Mesendoderm (in vitro differentiated cells): ENCODE measurements at regions not wholly inside any gene's neighbourhood (a gene's known extent, or its start where the extent isn't known, plus 50 kb on each side); places are given as distances from the start of the nearest gene placed in this dataset.
A peak's percentile ranks its signal among the peaks of the same experiment; 100 is the strongest.

Source experiments
- DNase-seq: peaks from one replicate; pipeline ENCODE4 v3.0.0; 2013
- H2AK5ac ChIP-seq: 2 replicates; pipeline ENCODE4 v1.6.1; 2013; ENCODE audit warnings: low read length, inconsistent platforms
- H2BK120ac ChIP-seq: 2 replicates; pipeline ENCODE4 v1.6.1; 2013; ENCODE audit warnings: low read depth, mild to moderate bottlenecking, low read length, moderate library complexity, mixed read lengths
- H2BK15ac ChIP-seq: replicated peaks from 2 replicates; pipeline ENCODE4 v1.6.1; 2013; ENCODE audit warnings: low read depth, mild to moderate bottlenecking, moderate library complexity
- H2BK5ac ChIP-seq: 2 replicates; pipeline ENCODE4 v1.6.1; 2013; ENCODE audit warnings: low read length, inconsistent platforms
- H3K18ac ChIP-seq: 2 replicates; pipeline ENCODE4 v1.6.1; 2013; ENCODE audit warnings: mild to moderate bottlenecking, low read length, mixed read lengths
- H3K23ac ChIP-seq: one replicate; pipeline ENCODE4 v1.6.1; 2013; ENCODE audit warnings: low read length
- H3K27ac ChIP-seq: 2 replicates; pipeline ENCODE4 v1.5.1; 2013; ENCODE audit warnings: low read depth, mild to moderate bottlenecking, inconsistent platforms, low read length, moderate library complexity
- H3K27me3 ChIP-seq: 2 replicates; pipeline ENCODE4 v1.6.1; 2013; ENCODE audit warnings: low read length, control low read depth, mild to moderate bottlenecking, inconsistent platforms; ENCODE audit not compliant: insufficient read depth, poor library complexity
- H3K36me3 ChIP-seq: 2 replicates; pipeline ENCODE4 v1.6.1; 2013; ENCODE audit warnings: low read length, inconsistent platforms; ENCODE audit not compliant: control insufficient read depth, insufficient read depth
- H3K4ac ChIP-seq: one replicate; pipeline ENCODE4 v1.6.1; 2013; ENCODE audit warnings: low read depth, mild to moderate bottlenecking, low read length, moderate library complexity
- H3K4me1 ChIP-seq: 2 replicates; pipeline ENCODE4 v1.6.1; 2013; ENCODE audit warnings: low read depth, low read length, inconsistent platforms; ENCODE audit not compliant: control insufficient read depth
- H3K4me2 ChIP-seq: 2 replicates; pipeline ENCODE4 v1.6.1; 2013; ENCODE audit warnings: low read length
- H3K4me3 ChIP-seq: 2 replicates; pipeline ENCODE4 v1.5.1; 2013; ENCODE audit warnings: mild to moderate bottlenecking, low read length
- H3K56ac ChIP-seq: one replicate; pipeline ENCODE4 v1.6.1; 2013; ENCODE audit warnings: low read length
- H3K79me1 ChIP-seq: 2 replicates; pipeline ENCODE4 v1.6.1; 2013; ENCODE audit warnings: low read length, inconsistent platforms
- H3K79me2 ChIP-seq: 2 replicates; pipeline ENCODE4 v1.6.1; 2013; ENCODE audit warnings: mild to moderate bottlenecking, low read length; ENCODE audit not compliant: control insufficient read depth, insufficient read depth
- H3K9ac ChIP-seq: 2 replicates; pipeline ENCODE4 v1.6.1; 2013; ENCODE audit warnings: low read length, inconsistent platforms
- H4K5ac ChIP-seq: one replicate; pipeline ENCODE4 v1.6.1; 2013; ENCODE audit warnings: low read length
- H4K8ac ChIP-seq: one replicate; pipeline ENCODE4 v1.6.1; 2013; ENCODE audit warnings: low read depth, mild to moderate bottlenecking, control low read depth, low read length, moderate library complexity
- WGBS: extraction: QIAGEN DNeasy Blood & Tissue Kit; methylation state at CpG from one replicate; pipeline ENCODE4 v1.1.7; 2013; ENCODE audit warnings: low lambda C conversion rate, missing lambda C conversion rate; ENCODE audit not compliant: insufficient coverage; ENCODE audit errors: extremely low coverage; 5-methylcytosine and 5-hydroxymethylcytosine counted together

- Histone ChIP-seq H4K8ac (no peak overlapping the region), H2BK5ac (no peak overlapping the region), H2AK5ac (no peak overlapping the region), H3K4me2 (no peak overlapping the region), H3K27ac (no peak overlapping the region), H2BK120ac (no peak overlapping the region), H3K9ac (no peak overlapping the region), H3K4ac (no peak overlapping the region), H3K18ac (no peak overlapping the region), H3K23ac (no peak overlapping the region), H3K79me2 (no peaks in the 10 kb centered on the region), H3K36me3 (no peaks in the 10 kb centered on the region), H3K79me1 (no peaks in the 10 kb centered on the region), H3K4me3 (no peak overlapping the region), H3K4me1 (no peaks in the 10 kb centered on the region), H3K56ac (no peak overlapping the region), H3K27me3 (no peaks in the 10 kb centered on the region), H4K5ac (no peak overlapping the region), H2BK15ac (no peak overlapping the region)
- no peak for DNase-seq
- WGBS, result no CpG with 5 or more reads among the region's 9 CpGs
Observed at GRCh38 chr2:16117021-16117700, 176.8 kb downstream of the MYCN start.

- Histone ChIP-seq H3K79me2 (no peaks in the 10 kb centered on the region), H3K9ac (no peak overlapping the region), H3K27ac (no peak overlapping the region), H3K4me2 (no peak overlapping the region), H3K56ac (no peak overlapping the region), H3K27me3 (no peaks in the 10 kb centered on the region), H3K4me3 (no peak overlapping the region), H3K4ac (no peak overlapping the region), H4K5ac (no peak overlapping the region), H4K8ac (no peak overlapping the region), H3K18ac (no peak overlapping the region), H2BK120ac (no peak overlapping the region), H3K23ac (no peak overlapping the region), H3K79me1 (no peaks in the 10 kb centered on the region), H2BK15ac (no peak overlapping the region), H3K4me1 (no peaks in the 10 kb centered on the region), H2BK5ac (no peak overlapping the region), H2AK5ac (no peak overlapping the region), H3K36me3 (no peaks in the 10 kb centered on the region)
- DNase-seq, result no peak
- no CpG with 5 or more reads among the region's 7 CpGs for WGBS
Observed at GRCh38 chr2:16115881-16116830, 175.8 kb downstream of the MYCN start.

GRCh38 chr2:16115291-16115690 lies 174.9 kb downstream of the MYCN start:
- WGBS, result no CpG with 5 or more reads among the region's 4 CpGs
- Histone ChIP-seq H3K27ac (no peak overlapping the region), H2AK5ac (no peak overlapping the region)

GRCh38 chr2:16114836-16115235 lies 174.5 kb downstream of the MYCN start:
- Histone ChIP-seq H3K23ac (no peak overlapping the region), H3K79me1 (no peaks in the 10 kb centered on the region), H3K4me3 (no peak overlapping the region), H3K36me3 (no peaks in the 10 kb centered on the region), H4K8ac (no peak overlapping the region), H2BK15ac (no peak overlapping the region), H4K5ac (no peak overlapping the region), H3K4me2 (no peak overlapping the region), H3K9ac (no peak overlapping the region), H2AK5ac (peak overlapping the region; percentile 3), H3K79me2 (no peaks in the 10 kb centered on the region), H2BK5ac (no peak overlapping the region), H3K4me1 (no peaks in the 10 kb centered on the region), H3K27me3 (no peaks in the 10 kb centered on the region), H2BK120ac (no peak overlapping the region), H3K18ac (no peak overlapping the region), H3K27ac (no peak overlapping the region), H3K4ac (no peak overlapping the region), H3K56ac (no peak overlapping the region)
- DNase-seq, result no peak
- WGBS, result no CpG with 5 or more reads among the region's 8 CpGs

More at GRCh38 chr2:16115291-16115690, 174.9 kb downstream of the MYCN start:
- Histone ChIP-seq H3K4me2 (no peak overlapping the region), H3K23ac (no peak overlapping the region), H3K4ac (no peak overlapping the region), H4K5ac (no peak overlapping the region), H3K56ac (no peak overlapping the region), H3K4me1 (no peaks in the 10 kb centered on the region), H3K79me1 (no peaks in the 10 kb centered on the region), H3K79me2 (no peaks in the 10 kb centered on the region), H2BK120ac (no peak overlapping the region), H4K8ac (no peak overlapping the region), H2BK5ac (no peak overlapping the region), H3K4me3 (no peak overlapping the region), H3K36me3 (no peaks in the 10 kb centered on the region), H3K18ac (no peak overlapping the region), H3K9ac (no peak overlapping the region), H2BK15ac (no peak overlapping the region), H3K27me3 (no peaks in the 10 kb centered on the region)
- DNase-seq, result no peak

- no peak overlapping the region for H4K5ac ChIP-seq
- no CpG with 5 or more reads among the region's 11 CpGs for WGBS
- no peaks in the 10 kb centered on the region for H3K4me1 ChIP-seq
- H3K36me3 ChIP-seq, result no peaks in the 10 kb centered on the region
- no peak overlapping the region for H3K4me2 ChIP-seq
- H3K23ac ChIP-seq, result no peak overlapping the region
- H2BK5ac ChIP-seq, result no peak overlapping the region
- no peak overlapping the region for H2AK5ac ChIP-seq
- no peaks in the 10 kb centered on the region for H3K27me3 ChIP-seq
- H3K56ac ChIP-seq, result no peak overlapping the region
- H3K4ac ChIP-seq, result no peak overlapping the region
- no peaks in the 10 kb centered on the region for H3K79me2 ChIP-seq
- no peak for DNase-seq
- no peak overlapping the region for H2BK120ac ChIP-seq
- no peaks in the 10 kb centered on the region for H3K79me1 ChIP-seq
- no peak overlapping the region for H3K18ac ChIP-seq
- no peak overlapping the region for H3K9ac ChIP-seq
- H3K27ac ChIP-seq, result no peak overlapping the region
- no peak overlapping the region for H2BK15ac ChIP-seq
- H4K8ac ChIP-seq, result no peak overlapping the region
- no peak overlapping the region for H3K4me3 ChIP-seq
Observed at GRCh38 chr2:16114070-16114469, 173.7 kb downstream of the MYCN start.
